Sigmoid colon (tissue), 6 donors: ENCODE measurements at regions not wholly inside any gene's neighbourhood (a gene's known extent, or its start where the extent isn't known, plus 50 kb on each side); places are given as distances from the start of the nearest gene placed in this dataset.

Experiments
- DNase-seq: peaks from one replicate; pipeline ENCODE4 v3.0.0-alpha.2; 2019
- H3K27ac ChIP-seq, 4 donors: fragments of 200-600 bp; sonication (generic); one replicate each; pipeline ENCODE4 v1.5.1; 2016 to 2019; ENCODE audit warnings: mild to moderate bottlenecking in 1 of 4
- H3K27me3 ChIP-seq, 3 donors: fragments of 200-600 bp; sonication (generic); one replicate each; pipeline ENCODE4 v1.5.1; 2019; ENCODE audit warnings: mild to moderate bottlenecking in 1 of 3
- H3K36me3 ChIP-seq, 4 donors: fragments of 200-600 bp; sonication (generic); one replicate each; pipeline ENCODE4 v1.5.1; 2016 to 2019
- H3K4me1 ChIP-seq, 4 donors: fragments of 200-600 bp; sonication (generic); one replicate each; pipeline ENCODE4 v1.5.1; 2017 to 2019
- H3K4me3 ChIP-seq, 4 donors: fragments of 200-600 bp; sonication (generic); one replicate each; pipeline ENCODE4 v1.5.1; 2017 to 2019; ENCODE audit warnings: mild to moderate bottlenecking in 2 of 4, moderate library complexity in 1 of 4
- H3K9me3 ChIP-seq, 4 donors: fragments of 200-600 bp in 3 of 4; sonication (generic) in 3 of 4; one replicate each; pipeline versions ENCODE4 v1.5.1 to v1.6.1; 2013 to 2019
- EP300 ChIP-seq, 4 donors: sonication (generic); formaldehyde crosslinking; IDR thresholded peaks; one replicate each; pipeline ENCODE4 v1.6.1; 2017; ENCODE audit warnings: antibody characterized with exemption in 4 of 4
- POLR2A ChIP-seq, 2 donors: fragments of 450-650 bp; IDR thresholded peaks; one replicate each; pipeline ENCODE4 v1.6.1; 2016; ENCODE audit warnings: antibody characterized with exemption in 2 of 2, mild to moderate bottlenecking in 2 of 2, moderate library complexity in 2 of 2
- POLR2AphosphoS5 ChIP-seq, 4 donors: sonication (generic); formaldehyde crosslinking; IDR thresholded peaks; one replicate each; pipeline ENCODE4 v1.6.1; 2017; ENCODE audit warnings: antibody characterized with exemption in 4 of 4
- WGBS, 2 donors: extraction: QIAGEN DNeasy Blood & Tissue Kit; methylation state at CpG; one replicate each; pipeline ENCODE4 v1.1.7; 2013; 5-methylcytosine and 5-hydroxymethylcytosine counted together
- intact Hi-C: fragments of 100-400 bp; cut with DNase I; formaldehyde crosslinking; loops from one replicate; pipeline ENCODE4 v1.15.1; 2023
- TF ChIP-seq, protein P1 (sequence below), 4 experiments: fragments of 450-650 bp in 3 of 4; fragments of 200-600 bp in 1 of 4; IDR thresholded peaks; one replicate each; pipeline ENCODE4 v1.5.1; 2016 to 2019; ENCODE audit warnings: antibody characterized with exemption in 4 of 4, mild to moderate bottlenecking in 3 of 4, moderate library complexity in 2 of 4
- donor health status: healthy with polysubstance abuse.
- donor health status: healthy.

DNA sequence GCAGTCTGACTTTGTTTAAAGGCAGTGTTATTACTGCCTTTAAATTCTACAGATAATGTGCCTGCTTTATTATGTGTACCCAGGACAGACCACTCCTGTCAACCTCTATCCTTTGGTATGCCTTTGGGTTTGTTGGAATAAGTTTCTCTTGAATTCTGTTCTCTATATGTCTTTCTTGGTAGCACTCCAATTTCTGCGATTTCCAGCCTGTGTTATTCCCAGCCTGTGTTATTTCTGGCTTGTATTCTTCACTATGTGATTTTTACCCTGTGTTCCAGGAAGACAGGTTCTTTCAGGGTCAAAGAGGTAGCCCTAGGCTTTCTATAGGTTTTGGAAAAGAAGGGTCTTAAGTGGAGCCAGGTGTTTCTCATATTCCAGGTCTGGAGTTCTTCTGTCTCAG, 407.4 kb upstream of the AZI2 start:
- H3K9me3 ChIP-seq, result no peaks in the 10 kb centered on the region
- WGBS, 2 donors, result 85 to 94% methylated on average over 1 of the region's 1 CpG

DNA sequence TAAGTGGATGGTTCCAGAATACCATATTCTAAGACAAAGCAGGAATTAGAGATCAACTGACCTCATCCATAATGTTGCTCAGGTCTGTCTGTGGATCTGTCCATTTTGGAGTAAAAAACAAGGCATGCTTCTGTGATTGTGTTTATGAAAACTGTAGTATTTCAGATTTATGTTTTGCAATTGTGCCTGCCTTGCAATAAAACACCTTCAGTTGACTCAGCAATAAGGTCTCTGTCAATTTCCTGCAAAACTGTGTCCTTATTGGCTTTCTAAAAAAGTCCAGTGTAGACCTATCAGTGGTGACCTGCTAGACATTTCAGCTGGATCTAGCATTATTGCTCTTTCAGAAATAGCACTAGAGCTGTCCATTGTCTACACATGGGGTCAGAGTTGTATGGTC, 409.5 kb upstream of the AZI2 start:
- intact Hi-C loops, result no loop called here
- no peaks in the 10 kb centered on the region for H3K4me1 ChIP-seq
- H3K9me3 ChIP-seq, result no peaks in the 10 kb centered on the region
- DNase-seq, result no peak
- no peak overlapping the region for H3K4me3 ChIP-seq
- no peak overlapping the region for H3K27ac ChIP-seq
- no peaks in the 10 kb centered on the region for H3K27me3 ChIP-seq
- TF ChIP-seq, protein P1, sequence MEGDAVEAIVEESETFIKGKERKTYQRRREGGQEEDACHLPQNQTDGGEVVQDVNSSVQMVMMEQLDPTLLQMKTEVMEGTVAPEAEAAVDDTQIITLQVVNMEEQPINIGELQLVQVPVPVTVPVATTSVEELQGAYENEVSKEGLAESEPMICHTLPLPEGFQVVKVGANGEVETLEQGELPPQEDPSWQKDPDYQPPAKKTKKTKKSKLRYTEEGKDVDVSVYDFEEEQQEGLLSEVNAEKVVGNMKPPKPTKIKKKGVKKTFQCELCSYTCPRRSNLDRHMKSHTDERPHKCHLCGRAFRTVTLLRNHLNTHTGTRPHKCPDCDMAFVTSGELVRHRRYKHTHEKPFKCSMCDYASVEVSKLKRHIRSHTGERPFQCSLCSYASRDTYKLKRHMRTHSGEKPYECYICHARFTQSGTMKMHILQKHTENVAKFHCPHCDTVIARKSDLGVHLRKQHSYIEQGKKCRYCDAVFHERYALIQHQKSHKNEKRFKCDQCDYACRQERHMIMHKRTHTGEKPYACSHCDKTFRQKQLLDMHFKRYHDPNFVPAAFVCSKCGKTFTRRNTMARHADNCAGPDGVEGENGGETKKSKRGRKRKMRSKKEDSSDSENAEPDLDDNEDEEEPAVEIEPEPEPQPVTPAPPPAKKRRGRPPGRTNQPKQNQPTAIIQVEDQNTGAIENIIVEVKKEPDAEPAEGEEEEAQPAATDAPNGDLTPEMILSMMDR (IDR thresholded peaks at IDR 0.05), result no peak
- TF ChIP-seq EP300 (IDR thresholded peaks at IDR 0.05) (no peak), POLR2A (IDR thresholded peaks at IDR 0.05) (no peak)
- no peaks in the 10 kb centered on the region for H3K36me3 ChIP-seq

More for the DNA sequence above, 407.4 kb upstream of the AZI2 start:
- no peaks in the 10 kb centered on the region for H3K27me3 ChIP-seq
- intact Hi-C loops, result no loop called here
- no peak overlapping the region for H3K4me3 ChIP-seq
- DNase-seq, result no peak
- TF ChIP-seq, protein P1 (IDR thresholded peaks at IDR 0.05), result no peak
- no peak for TF ChIP-seq POLR2A (IDR thresholded peaks at IDR 0.05)
- no peak for TF ChIP-seq EP300 (IDR thresholded peaks at IDR 0.05)
- no peak for TF ChIP-seq POLR2AphosphoS5 (IDR thresholded peaks at IDR 0.05)
- no peaks in the 10 kb centered on the region for H3K36me3 ChIP-seq
- no peaks in the 10 kb centered on the region for H3K4me1 ChIP-seq
- H3K27ac ChIP-seq, result no peak overlapping the region

DNA sequence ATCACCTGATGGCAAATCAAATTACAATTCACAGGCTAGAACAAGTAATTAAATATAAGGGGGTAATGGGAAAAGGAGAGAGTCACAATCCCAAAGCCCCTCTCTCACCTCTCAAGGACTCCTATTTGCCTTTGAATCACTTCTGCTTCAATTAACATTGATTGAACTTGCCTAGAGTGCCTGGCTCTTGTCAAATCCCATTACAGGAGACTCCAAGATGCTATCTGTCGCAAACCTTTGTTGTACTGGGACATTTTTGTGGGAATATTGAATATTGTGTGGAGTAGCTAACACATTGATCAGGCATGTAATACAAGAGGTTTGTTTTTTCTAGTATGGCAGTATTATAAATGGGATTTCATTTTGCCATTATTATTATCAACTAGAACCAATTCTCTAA, 412.8 kb upstream of the AZI2 start:
- WGBS, 2 donors, result 0 to 91% methylated on average over 1 of the region's 1 CpG
- no peaks in the 10 kb centered on the region for H3K27me3 ChIP-seq
- DNase-seq, result no peak
- TF ChIP-seq, protein P1 (IDR thresholded peaks at IDR 0.05), result no peak
- TF ChIP-seq POLR2A (IDR thresholded peaks at IDR 0.05), result no peak
- TF ChIP-seq POLR2AphosphoS5 (IDR thresholded peaks at IDR 0.05), result no peak
- H3K4me1 ChIP-seq, result no peaks in the 10 kb centered on the region
- no peak overlapping the region for H3K4me3 ChIP-seq
- no peaks in the 10 kb centered on the region for H3K36me3 ChIP-seq
- H3K27ac ChIP-seq, result no peak overlapping the region
- H3K9me3 ChIP-seq, result no peaks in the 10 kb centered on the region
- intact Hi-C loops, result no loop called here

DNA sequence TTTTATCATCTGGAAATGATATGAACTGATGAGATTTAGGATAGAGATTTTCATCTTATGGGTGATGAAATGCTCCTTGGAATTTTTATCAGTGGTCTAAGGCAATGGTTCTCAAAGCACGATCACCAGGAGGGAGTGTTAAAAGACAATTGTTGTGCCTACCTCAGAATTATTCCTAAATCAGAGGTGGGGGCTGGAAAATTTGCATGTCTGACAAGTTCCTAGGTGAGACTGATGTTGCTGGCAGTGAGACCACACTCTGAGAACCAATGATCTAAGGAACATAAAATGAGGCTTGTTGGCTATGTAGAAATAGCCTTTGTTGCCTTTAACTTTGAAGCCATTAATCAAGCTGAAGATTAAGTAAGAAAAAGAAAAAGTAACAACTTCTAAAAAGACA, 416.6 kb upstream of the AZI2 start:
- H3K36me3 ChIP-seq, result no peaks in the 10 kb centered on the region
- no peak for DNase-seq
- 72 to 83% methylated on average over 1 of the region's 1 CpG for WGBS, 2 donors
- no peak overlapping the region for H3K27ac ChIP-seq
- no peaks in the 10 kb centered on the region for H3K4me1 ChIP-seq
- peaks cover 0 to 3% (median 0%) of the 10 kb centered on the region in 4 donors for H3K9me3 ChIP-seq
- intact Hi-C loops, result no loop called here
- H3K4me3 ChIP-seq, result no peak overlapping the region
- H3K27me3 ChIP-seq, result no peaks in the 10 kb centered on the region
- TF ChIP-seq EP300 (IDR thresholded peaks at IDR 0.05) (no peak), POLR2AphosphoS5 (IDR thresholded peaks at IDR 0.05) (no peak), POLR2A (IDR thresholded peaks at IDR 0.05) (no peak)
- TF ChIP-seq, protein P1 (IDR thresholded peaks at IDR 0.05), result no peak

DNA sequence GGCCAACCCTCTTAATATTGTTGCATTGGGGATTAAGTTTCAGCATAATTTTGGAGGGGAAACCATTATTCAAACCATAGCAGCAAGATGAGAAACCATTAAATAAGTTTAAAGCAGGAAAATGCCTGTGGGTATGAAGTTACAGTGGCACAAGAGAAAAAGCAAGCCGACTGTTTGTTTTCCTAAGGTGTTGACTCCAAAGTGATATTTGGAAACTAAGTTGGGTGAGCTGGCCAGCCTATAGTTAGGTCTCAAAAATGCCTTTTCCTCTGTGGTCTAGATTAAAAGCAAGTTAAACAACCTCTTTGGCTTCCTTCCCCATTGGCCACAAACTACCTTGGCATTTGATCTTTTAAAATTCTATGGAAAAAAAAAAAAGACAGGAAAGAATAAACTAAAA, 419.8 kb upstream of the AZI2 start:
- Histone ChIP-seq H3K4me1 (no peaks in the 10 kb centered on the region), H3K27me3 (no peaks in the 10 kb centered on the region), H3K9me3 (peaks cover 0 to 7% (median 5%) of the 10 kb centered on the region in 4 donors), H3K4me3 (no peak overlapping the region), H3K36me3 (no peaks in the 10 kb centered on the region), H3K27ac (no peak overlapping the region)
- no peak for DNase-seq
- intact Hi-C loops, result no loop called here
- 24 to 31% methylated on average over 1 of the region's 1 CpG for WGBS, 2 donors
- TF ChIP-seq, protein P1 (IDR thresholded peaks at IDR 0.05), result no peak
- TF ChIP-seq EP300 (IDR thresholded peaks at IDR 0.05), result no peak
- no peak for TF ChIP-seq POLR2A (IDR thresholded peaks at IDR 0.05)
- TF ChIP-seq POLR2AphosphoS5 (IDR thresholded peaks at IDR 0.05), result no peak
